Hepatic stellate cell (primary cell): ENCODE measurements at regions not wholly inside any gene's neighbourhood (a gene's known extent, or its start where the extent isn't known, plus 50 kb on each side); places are given as distances from the start of the nearest gene placed in this dataset.

ENCODE experiments used
- DNase-seq: peaks from one replicate; pipeline ENCODE4 v3.0.0; 2011; ENCODE audit warnings: low spot score

GRCh38 chr13:107113387-107113786, 545.5 kb upstream of the ARGLU1 start:
- DNase-seq = no peak

DNA sequence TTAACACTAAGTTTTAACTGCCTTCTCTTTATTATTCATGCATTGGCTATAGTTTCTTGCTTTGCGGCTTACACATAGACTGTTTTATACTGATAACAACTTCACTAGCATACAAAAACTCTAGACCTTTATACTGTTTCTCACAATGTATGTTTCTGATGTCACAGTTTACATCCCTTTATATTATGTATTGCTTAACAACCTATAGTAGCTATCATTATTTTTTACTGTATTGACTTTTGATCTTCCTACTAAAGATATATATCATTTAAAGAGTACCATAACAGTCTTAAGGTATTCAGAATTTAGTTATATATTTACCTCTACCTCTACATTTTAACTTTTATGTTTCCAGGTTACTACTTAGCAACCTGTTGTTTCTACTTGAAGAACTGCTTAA, 543.3 kb upstream of the ARGLU1 start:
- no peak for DNase-seq

DNA sequence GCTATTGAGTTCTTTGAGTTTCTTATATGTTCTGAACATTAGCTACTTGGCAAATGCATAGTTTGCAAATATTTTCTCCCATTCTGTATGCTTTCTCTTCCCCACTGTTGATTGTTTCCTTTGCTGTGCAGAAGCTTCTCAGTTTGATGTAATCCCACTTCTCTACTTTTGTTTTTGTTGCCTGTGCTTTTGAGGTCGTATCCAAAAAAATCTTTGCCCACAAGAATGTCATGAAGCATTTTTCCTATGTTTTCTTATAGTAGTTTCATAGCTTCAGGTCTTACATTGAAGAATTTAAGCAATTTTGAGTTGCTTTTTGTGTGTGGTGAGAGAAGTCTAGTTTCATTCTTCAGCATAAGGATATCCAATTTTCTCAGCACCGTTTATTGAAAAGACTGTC, 536.7 kb upstream of the ARGLU1 start:
- no peak for DNase-seq

GRCh38 chr13:107102676-107103075, 534.7 kb upstream of the ARGLU1 start:
- no peak for DNase-seq

DNA sequence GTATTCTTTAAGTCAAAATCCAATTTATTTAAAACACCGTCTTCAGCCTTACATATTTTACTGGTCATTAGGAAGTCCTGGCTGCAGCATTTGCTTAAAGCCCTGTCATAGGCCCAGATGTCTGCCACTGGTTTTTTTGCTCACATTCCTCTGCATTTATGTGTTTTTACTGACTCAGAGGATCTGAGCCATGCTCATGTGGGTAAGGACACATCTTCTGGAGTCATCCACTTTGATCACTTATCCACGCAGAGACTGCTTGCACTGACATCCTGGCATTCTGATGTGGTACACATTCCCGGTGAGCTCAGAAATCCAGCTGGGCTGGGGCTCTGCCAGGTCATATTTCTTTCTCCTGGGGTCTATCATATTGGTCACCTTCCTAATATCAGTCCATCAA, 531.7 kb upstream of the ARGLU1 start:
- DNase-seq = peak; percentile 29

DNA sequence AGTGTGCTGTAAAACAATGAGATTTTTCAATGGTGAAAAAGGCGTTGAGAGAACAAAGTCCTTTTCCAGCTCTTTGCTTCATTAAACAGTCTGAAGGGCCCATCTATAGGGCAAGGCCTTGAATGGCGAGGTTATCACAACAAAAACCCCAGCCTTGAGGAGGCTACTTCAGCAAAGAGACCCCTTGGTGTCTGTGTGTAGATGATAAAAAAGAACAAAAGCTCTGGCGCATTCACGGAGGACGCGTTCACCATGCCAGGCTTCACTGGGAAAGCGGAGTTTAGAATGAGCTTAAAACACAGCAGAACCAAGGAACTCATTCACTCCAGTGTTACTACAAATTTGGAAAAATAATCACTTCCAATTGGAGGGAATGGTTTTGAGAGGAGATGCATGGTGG, 530.0 kb upstream of the ARGLU1 start:
- no peak for DNase-seq

DNA sequence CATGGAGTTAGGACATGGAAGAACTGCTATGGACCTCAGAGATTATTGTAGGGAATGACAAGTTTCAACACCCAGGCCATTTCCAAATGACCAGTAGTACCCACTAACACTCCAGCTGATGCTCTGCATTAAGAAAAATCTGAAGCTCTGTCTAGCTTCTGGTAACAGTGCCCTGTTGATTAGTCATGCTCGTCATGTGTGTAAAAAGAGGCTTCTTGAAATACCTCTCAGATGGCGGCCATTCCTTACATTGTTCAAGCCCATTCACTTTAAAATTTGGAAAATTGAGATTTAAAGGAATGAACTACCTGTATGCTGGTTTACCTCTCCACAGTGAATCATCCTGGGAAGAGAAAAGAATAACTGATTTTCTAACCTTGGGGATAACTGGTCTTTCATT, 527.9 kb upstream of the ARGLU1 start:
- DNase-seq = no peak

GRCh38 chr13:107091861-107092260, 523.9 kb upstream of the ARGLU1 start:
- DNase-seq = no peak

GRCh38 chr13:107091428-107091827, 523.5 kb upstream of the ARGLU1 start:
- DNase-seq = no peak

DNA sequence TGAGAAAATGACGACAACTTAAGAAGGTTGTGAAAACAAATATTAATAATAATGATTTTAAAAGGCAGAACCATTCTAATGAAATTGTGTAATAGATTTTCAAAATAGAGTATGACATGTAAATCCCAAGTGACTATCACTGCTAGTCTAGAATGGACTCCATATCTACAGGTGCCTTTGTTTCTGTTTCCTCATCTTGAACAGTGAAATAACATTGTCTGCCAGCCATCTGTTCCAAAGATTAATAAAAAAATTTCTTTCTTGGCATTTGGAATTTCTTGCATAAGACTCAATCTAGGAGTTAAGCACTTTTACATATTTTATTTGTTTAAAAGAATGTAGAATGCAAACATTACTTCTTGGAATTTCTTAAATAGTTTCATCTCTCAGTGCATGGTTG, 520.1 kb upstream of the ARGLU1 start:
- DNase-seq = no peak

DNA sequence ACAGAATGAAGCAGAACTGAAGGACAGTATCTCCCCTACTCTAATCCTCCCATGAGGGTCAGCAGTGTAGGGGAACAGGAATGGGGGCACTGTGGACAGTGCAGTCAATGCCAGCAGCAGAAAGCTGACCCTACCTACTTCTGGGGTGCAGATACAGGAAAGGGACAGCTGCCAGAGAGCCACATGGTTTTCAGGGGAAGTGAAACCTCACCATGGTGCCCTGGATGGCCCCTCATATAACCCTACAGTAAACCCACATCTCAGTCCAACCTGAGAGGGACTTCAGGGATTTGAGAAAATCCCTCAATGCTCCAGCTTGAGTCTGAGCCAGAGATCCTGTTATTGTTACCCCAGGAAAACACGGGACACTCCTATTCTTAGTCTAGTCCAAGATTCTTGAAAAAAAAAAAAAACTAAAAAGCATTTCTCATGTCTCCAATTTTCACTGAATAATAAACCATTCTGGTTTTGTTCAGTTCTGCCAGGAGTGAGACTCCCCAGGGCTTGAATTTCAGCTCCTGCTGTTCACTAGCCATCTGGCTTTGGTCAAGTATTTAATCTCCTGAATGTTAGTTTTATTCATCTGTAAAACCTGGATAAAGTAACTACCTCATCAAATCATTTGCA, 511.6 kb upstream of the ARGLU1 start:
- no peak for DNase-seq

GRCh38 chr13:107078229-107078765, 510.4 kb upstream of the ARGLU1 start:
- no peak for DNase-seq

DNA sequence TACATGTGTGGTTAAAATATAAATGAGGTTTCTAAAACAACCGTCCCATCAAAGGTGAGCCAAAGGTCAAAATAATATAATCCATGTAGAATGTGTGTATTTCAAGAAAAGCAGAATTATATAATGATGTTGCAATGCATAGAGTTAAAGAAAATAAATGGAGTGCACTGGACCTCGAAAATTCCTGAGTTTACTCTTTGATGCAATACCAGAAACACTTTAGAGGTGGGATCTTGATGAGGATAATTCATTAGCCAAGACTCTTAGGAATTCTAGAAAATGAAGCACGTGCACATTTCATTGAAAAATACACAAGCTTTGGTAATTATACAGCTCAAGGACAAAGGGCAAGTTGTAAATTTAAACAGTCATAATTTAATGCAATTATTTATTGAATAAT, 508.9 kb upstream of the ARGLU1 start:
- DNase-seq = no peak

GRCh38 chr13:107075576-107075975, 507.6 kb upstream of the ARGLU1 start:
- DNase-seq = no peak

DNA sequence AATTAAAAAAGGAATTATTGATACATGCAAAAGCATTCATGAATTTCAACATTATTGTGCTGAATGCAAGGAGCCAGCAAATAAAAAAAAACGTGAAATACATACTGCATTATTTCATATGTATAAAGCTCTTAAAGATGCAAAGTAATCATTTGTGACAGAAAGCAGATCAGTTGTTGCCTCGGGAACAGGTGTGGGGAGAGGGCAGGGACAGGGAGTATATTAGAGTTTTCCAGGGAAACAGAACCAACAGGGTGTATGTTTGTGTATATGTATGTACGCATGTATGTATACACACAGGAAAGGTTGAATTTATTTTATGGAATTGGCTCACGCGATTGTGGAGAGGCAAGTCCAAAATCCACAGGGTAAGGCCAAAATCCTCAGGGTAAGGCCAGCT, 502.9 kb upstream of the ARGLU1 start:
- DNase-seq = no peak

- DNase-seq = no peak
Measured at GRCh38 chr13:107069108-107069776, 501.3 kb upstream of the ARGLU1 start.

- no peak for DNase-seq
Measured at GRCh38 chr13:107067381-107067780, 499.4 kb upstream of the ARGLU1 start.

GRCh38 chr13:107066355-107066754, 498.4 kb upstream of the ARGLU1 start:
- DNase-seq = no peak

DNA sequence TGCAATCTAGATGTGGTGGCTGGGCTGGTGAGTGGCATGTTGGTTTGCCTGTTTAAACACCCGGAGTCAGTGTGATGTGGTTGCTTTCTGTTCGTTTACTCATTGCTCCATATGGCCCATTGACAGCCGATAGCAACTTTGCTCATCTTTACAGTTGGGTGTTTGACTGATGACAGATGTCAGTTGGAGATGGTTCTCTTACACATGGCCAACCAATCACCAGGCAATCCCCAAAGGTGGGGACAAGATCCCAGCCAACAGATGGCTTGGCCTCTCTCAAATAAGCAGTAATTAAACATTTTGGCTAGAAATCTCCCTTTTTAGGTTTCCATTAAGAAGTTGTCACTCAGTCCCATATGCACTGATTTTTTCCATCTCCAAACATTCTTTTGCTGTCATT, 497.1 kb upstream of the ARGLU1 start:
- DNase-seq = no peak

- DNase-seq = no peak
Measured at GRCh38 chr13:107057028-107057631, 489.2 kb upstream of the ARGLU1 start.

- no peak for DNase-seq
Measured at GRCh38 chr13:107043021-107043956, 475.4 kb upstream of the ARGLU1 start.

DNA sequence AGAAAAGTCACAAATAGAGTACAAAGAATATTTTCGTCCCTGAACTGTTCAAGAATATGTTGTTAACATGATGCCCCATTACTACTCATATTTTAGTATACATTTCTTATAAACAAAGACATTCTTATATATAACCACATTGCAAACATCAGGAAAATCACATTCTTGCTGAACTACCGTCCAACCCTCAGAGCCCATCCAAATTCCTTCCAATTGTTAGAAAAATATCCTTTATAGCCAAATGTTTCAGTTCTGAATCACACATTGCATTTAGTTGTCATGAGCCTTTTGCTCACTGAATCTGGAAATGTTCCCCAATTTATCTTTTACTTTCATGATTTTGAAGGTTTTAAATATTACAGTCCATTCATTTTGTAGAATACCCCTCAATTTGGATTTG, 467.8 kb upstream of the ARGLU1 start:
- peak; percentile 31 for DNase-seq
